ENCODE measurements at regions not wholly inside any gene's neighbourhood (a gene's known extent, or its start where the extent isn't known, plus 50 kb on each side); places are given as distances from the start of the nearest gene placed in this dataset.

DNA sequence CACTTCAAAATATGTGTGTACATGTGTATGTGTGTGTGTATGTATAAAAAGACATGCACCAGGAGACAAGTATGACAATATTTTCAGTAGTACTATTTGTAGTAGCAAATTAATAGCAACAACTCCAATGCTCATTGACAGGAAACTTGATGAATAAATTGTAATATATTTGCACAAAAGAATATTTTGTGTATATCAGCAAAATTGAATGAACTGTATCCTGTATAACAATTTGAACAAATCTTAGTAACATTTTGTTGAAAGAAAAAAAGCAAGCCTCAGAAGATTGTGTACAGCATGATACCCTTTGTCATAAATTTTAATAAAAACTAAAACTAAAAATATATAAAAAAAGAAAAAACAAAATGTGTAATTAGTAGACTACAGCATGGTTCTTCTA lies 1367.3 kb upstream of the TMEFF2 start:
- no peak overlapping the region for H3K27ac ChIP-seq
- no peaks in the 10 kb centered on the region for H3K36me3 ChIP-seq
- DNase-seq, result no peak
- H3K4me1 ChIP-seq, result no peaks in the 10 kb centered on the region
- intact Hi-C loops (cut with DNase I), result no loop called here
- no peaks in the 10 kb centered on the region for H3K27me3 ChIP-seq
- TF ChIP-seq, protein P1, sequence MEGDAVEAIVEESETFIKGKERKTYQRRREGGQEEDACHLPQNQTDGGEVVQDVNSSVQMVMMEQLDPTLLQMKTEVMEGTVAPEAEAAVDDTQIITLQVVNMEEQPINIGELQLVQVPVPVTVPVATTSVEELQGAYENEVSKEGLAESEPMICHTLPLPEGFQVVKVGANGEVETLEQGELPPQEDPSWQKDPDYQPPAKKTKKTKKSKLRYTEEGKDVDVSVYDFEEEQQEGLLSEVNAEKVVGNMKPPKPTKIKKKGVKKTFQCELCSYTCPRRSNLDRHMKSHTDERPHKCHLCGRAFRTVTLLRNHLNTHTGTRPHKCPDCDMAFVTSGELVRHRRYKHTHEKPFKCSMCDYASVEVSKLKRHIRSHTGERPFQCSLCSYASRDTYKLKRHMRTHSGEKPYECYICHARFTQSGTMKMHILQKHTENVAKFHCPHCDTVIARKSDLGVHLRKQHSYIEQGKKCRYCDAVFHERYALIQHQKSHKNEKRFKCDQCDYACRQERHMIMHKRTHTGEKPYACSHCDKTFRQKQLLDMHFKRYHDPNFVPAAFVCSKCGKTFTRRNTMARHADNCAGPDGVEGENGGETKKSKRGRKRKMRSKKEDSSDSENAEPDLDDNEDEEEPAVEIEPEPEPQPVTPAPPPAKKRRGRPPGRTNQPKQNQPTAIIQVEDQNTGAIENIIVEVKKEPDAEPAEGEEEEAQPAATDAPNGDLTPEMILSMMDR (IDR thresholded peaks at IDR 0.05), result no peak
- no peak overlapping the region for H3K4me3 ChIP-seq
- no peak for ATAC-seq
- FAIRE-seq, result no peak
- no peaks in the 10 kb centered on the region for H3K9me3 ChIP-seq

DNA sequence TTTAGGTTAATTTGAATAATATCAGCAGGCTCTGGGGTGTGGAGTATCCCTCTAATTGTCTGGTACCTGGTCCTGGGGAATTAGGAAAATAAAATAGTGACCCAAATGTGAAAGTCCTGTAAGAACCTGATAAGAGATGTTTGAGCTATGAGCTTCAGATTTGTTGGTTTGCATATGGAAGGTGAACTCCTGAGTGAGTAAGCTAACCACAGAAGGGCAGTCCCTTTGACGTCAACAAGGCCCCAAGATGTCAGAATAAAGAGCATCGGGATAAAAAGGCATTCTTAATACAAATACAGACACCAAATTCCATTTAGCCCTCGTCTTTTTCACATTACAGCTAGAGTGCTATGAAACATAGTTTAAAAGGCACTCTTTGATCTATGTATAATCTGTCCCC lies 1366.3 kb upstream of the TMEFF2 start:
- DNase-seq, result no peak
- Histone ChIP-seq H3K4me1 (no peaks in the 10 kb centered on the region), H3K36me3 (no peaks in the 10 kb centered on the region), H3K9me3 (no peaks in the 10 kb centered on the region), H3K27ac (no peak overlapping the region), H3K27me3 (no peaks in the 10 kb centered on the region), H3K4me3 (no peak overlapping the region)
- TF ChIP-seq, protein P1 (IDR thresholded peaks at IDR 0.05), result no peak
- no peak for FAIRE-seq
- intact Hi-C loops (cut with DNase I), result no loop called here
- WGBS, 2 donors, result 54 to 61% methylated on average over 3 of the region's 3 CpGs
- no peak for ATAC-seq

- Histone ChIP-seq H3K4me3 (no peak overlapping the region), H3K27ac (no peak overlapping the region), H3K27me3 (no peaks in the 10 kb centered on the region), H3K36me3 (no peaks in the 10 kb centered on the region), H3K9me3 (no peaks in the 10 kb centered on the region), H3K4me1 (no peaks in the 10 kb centered on the region)
- 56 to 57% methylated on average over 1 of the region's 1 CpG for WGBS, 2 donors
- TF ChIP-seq, protein P1 (IDR thresholded peaks at IDR 0.05), result no peak
- DNase-seq, result no peak
- ATAC-seq, result no peak
- FAIRE-seq, result no peak
- intact Hi-C loops (cut with DNase I), result no loop called here
Observed at GRCh38 chr2:193556766-193557470, 1362.2 kb upstream of the TMEFF2 start.

DNA sequence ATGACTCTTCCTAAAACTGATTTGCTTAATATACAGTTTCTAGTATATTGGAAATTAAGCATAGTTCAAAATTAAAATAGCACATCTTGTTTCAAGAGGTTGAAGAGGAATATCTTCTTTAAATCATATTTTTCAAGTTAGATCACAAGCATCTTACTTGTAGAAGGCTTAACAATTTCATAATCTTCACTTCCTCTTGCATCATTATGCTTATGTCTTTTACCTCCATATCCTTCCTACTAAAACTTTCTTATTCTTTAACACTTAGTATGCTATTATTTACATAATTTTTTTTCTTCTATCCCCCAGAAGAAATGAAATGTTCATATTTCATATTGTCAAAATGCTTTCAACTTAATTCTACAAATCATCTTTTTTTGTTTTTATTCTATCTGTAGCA lies 1354.9 kb upstream of the TMEFF2 start:
- DNase-seq (no peak), ATAC-seq (no peak), FAIRE-seq (no peak)
- H3K27me3 ChIP-seq, result no peaks in the 10 kb centered on the region
- H3K27ac ChIP-seq, result no peak overlapping the region
- H3K9me3 ChIP-seq, result no peaks in the 10 kb centered on the region
- TF ChIP-seq, protein P1 (IDR thresholded peaks at IDR 0.05), result no peak
- H3K4me1 ChIP-seq, result no peaks in the 10 kb centered on the region
- intact Hi-C loops (cut with DNase I), result no loop called here
- no peak overlapping the region for H3K4me3 ChIP-seq
- H3K36me3 ChIP-seq, result no peaks in the 10 kb centered on the region

DNA sequence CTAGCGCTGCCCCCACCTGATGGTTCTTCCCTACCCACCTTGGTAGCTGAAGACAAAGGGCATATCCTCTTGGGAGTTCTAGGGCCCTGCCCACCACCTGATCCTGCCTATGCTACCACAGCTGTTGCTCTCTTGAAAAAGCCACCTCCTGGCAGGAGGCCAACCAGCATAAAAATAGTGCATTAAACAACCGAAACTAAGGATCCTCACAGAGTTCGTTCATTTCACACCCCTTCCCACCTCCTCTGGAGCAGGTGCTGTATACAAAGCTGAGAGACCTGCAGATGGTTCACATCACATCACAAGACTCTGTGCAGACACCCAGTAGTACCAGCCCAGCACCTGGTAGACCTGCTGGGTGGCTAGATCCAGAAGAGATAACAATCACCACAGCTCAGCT lies 1348.0 kb upstream of the TMEFF2 start:
- intact Hi-C loops (cut with DNase I), result no loop called here
- Histone ChIP-seq H3K36me3 (no peaks in the 10 kb centered on the region), H3K4me1 (no peaks in the 10 kb centered on the region), H3K27me3 (no peaks in the 10 kb centered on the region), H3K27ac (no peak overlapping the region), H3K4me3 (no peak overlapping the region), H3K9me3 (no peaks in the 10 kb centered on the region)
- 73 to 80% methylated on average over 3 of the region's 3 CpGs for WGBS, 2 donors
- DNase-seq, result peak in 1 of 6 donors; percentile 21
- no peak for ATAC-seq
- TF ChIP-seq, protein P1 (IDR thresholded peaks at IDR 0.05), result no peak
- FAIRE-seq, result no peak
